SU-DHL-6 (cell line): ENCODE measurements at regions not wholly inside any gene's neighbourhood (a gene's known extent, or its start where the extent isn't known, plus 50 kb on each side); places are given as distances from the start of the nearest gene placed in this dataset.

Experiments used
- H2AFZ ChIP-seq: fragments of 200-600 bp; sonication (generic); 2 replicates; pipeline ENCODE4 v1.6.1; 2014; ENCODE audit warnings: low read depth, mild to moderate bottlenecking, moderate library complexity, mixed read lengths, antibody characterized with exemption, low read length; ENCODE audit not compliant: severe bottlenecking
- H3F3A ChIP-seq: fragments of 200-600 bp; shearing (Covaris generic); 2 replicates; pipeline ENCODE4 v1.6.0; 2016; ENCODE audit warnings: antibody characterized with exemption, mild to moderate bottlenecking; ENCODE audit not compliant: insufficient read depth
- H3K27ac ChIP-seq: fragments of 200-600 bp; sonication (generic); 2 replicates; pipeline ENCODE4 v1.5.1; 2016; ENCODE audit warnings: low read depth, mild to moderate bottlenecking, low read length, moderate library complexity, mixed read lengths
- H3K27me3 ChIP-seq: fragments of 200-600 bp; sonication (generic), shearing (Covaris generic); 2 replicates; pipeline ENCODE4 v1.6.0; 2014; ENCODE audit warnings: mild to moderate bottlenecking, low read length
- H3K36me3 ChIP-seq: fragments of 200-600 bp; sonication (generic); 2 replicates; pipeline ENCODE4 v1.6.1; 2014; ENCODE audit warnings: mild to moderate bottlenecking, low read length, mixed read lengths
- H3K4me2 ChIP-seq: fragments of 300-600, 200-600 bp; shearing (Covaris generic), sonication (generic); 2 replicates; pipeline ENCODE4 v1.6.0; 2014; ENCODE audit warnings: low read length, low read depth, mild to moderate bottlenecking; ENCODE audit not compliant: poor library complexity, severe bottlenecking
- H3K4me3 ChIP-seq: fragments of 200-600 bp; sonication (generic); 2 replicates; pipeline ENCODE4 v1.5.1; 2014; ENCODE audit warnings: antibody characterized with exemption, low read length, mild to moderate bottlenecking, mixed read lengths; ENCODE audit not compliant: insufficient read depth, poor library complexity, severe bottlenecking
- H3K79me2 ChIP-seq: fragments of 200-600 bp; sonication (generic); 2 replicates; pipeline ENCODE4 v1.6.1; 2014; ENCODE audit warnings: mild to moderate bottlenecking, low read length, moderate library complexity; ENCODE audit not compliant: insufficient read depth
- H3K9ac ChIP-seq: fragments of 200-600 bp; sonication (generic); 2 replicates; pipeline ENCODE4 v1.7.0; 2014; ENCODE audit warnings: mild to moderate bottlenecking, low read length
- H3K9me2 ChIP-seq: fragments of 200-600 bp; sonication (generic); replicated peaks from 2 replicates; pipeline ENCODE4 v1.6.1; 2014; ENCODE audit warnings: low read length; ENCODE audit not compliant: insufficient read depth
- H3K9me3 ChIP-seq: fragments of 200-600 bp; sonication (generic); 2 replicates; pipeline ENCODE4 v1.6.1; 2014; ENCODE audit warnings: low read length, mixed read lengths; ENCODE audit not compliant: insufficient read depth
- H4K20me1 ChIP-seq: fragments of 200-600 bp; sonication (generic); 2 replicates; pipeline ENCODE4 v1.6.1; 2014; ENCODE audit warnings: low read depth, mild to moderate bottlenecking, antibody characterized with exemption, low read length, moderate library complexity, mixed read lengths
- EZH2phosphoT487 ChIP-seq: fragments of 200-600 bp; sonication (generic), shearing (Covaris generic); conservative IDR thresholded peaks from 2 replicates; pipeline ENCODE4 v1.6.1; 2018; ENCODE audit warnings: mild to moderate bottlenecking, antibody characterized with exemption, low read length, moderate library complexity, mixed read lengths
- TF ChIP-seq, protein P1 (sequence below): fragments of 200-600 bp; sonication (generic); IDR thresholded peaks from one replicate; pipeline ENCODE4 v1.5.1; 2017; ENCODE audit warnings: antibody characterized with exemption, mild to moderate bottlenecking, low read length, moderate library complexity; ENCODE audit not compliant: insufficient read depth, poor library complexity, severe bottlenecking

DNA sequence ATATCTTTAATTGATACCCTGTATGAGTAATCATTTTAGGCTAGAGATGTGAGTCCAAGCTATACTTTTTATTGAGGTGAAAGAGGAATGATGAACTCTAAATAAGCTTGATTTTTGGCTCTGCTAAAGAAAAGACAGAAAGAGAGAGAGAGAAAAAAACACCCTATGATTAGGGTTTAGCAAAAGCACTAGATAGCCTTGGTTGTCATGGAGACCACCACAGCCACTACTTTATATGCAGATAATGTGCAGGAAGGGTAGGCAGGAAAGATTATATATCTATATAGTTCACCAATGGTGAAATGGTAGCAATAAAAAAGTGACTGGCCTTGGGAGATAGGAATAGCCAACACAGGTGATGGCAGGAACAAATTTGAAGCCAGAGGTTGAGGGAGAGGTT lies 69.9 kb upstream of the CAMK2D start:
- H3K9me3 ChIP-seq = no peaks in the 10 kb centered on the region
- H3K79me2 ChIP-seq = no peaks in the 10 kb centered on the region
- H4K20me1 ChIP-seq = no peaks in the 10 kb centered on the region
- H3K4me3 ChIP-seq = no peak overlapping the region
- no peaks in the 10 kb centered on the region for H3K9me2 ChIP-seq
- no peak overlapping the region for H3K9ac ChIP-seq
- H3F3A ChIP-seq = no peaks in the 10 kb centered on the region
- H2AFZ ChIP-seq = no peak overlapping the region
- H3K27me3 ChIP-seq = no peaks in the 10 kb centered on the region
- H3K4me2 ChIP-seq = no peak overlapping the region
- TF ChIP-seq, protein P1, sequence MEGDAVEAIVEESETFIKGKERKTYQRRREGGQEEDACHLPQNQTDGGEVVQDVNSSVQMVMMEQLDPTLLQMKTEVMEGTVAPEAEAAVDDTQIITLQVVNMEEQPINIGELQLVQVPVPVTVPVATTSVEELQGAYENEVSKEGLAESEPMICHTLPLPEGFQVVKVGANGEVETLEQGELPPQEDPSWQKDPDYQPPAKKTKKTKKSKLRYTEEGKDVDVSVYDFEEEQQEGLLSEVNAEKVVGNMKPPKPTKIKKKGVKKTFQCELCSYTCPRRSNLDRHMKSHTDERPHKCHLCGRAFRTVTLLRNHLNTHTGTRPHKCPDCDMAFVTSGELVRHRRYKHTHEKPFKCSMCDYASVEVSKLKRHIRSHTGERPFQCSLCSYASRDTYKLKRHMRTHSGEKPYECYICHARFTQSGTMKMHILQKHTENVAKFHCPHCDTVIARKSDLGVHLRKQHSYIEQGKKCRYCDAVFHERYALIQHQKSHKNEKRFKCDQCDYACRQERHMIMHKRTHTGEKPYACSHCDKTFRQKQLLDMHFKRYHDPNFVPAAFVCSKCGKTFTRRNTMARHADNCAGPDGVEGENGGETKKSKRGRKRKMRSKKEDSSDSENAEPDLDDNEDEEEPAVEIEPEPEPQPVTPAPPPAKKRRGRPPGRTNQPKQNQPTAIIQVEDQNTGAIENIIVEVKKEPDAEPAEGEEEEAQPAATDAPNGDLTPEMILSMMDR = no peak
- no peak for TF ChIP-seq EZH2phosphoT487
- H3K36me3 ChIP-seq = no peaks in the 10 kb centered on the region
- no peak overlapping the region for H3K27ac ChIP-seq

DNA sequence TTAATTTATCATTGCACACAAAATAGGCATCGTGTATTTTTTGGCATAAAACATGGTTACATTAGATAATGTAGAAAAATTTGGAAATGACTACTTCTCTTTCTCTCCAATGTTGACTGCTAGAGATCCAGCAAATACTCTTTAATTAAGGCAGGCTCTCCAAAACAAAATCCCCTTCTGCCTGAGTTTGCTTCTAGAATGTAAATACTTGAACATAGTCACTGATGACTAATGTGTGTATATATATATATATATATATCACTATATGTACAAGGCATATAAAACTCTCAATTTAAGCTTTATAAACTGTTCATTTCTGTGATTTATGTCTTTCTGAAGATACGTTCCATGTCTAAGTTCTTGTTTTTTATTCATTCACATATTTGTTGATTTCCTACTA lies 67.2 kb upstream of the CAMK2D start:
- Histone ChIP-seq H3F3A (no peaks in the 10 kb centered on the region), H3K4me2 (no peak overlapping the region), H3K27ac (no peak overlapping the region), H2AFZ (no peak overlapping the region), H3K27me3 (no peaks in the 10 kb centered on the region), H3K79me2 (no peaks in the 10 kb centered on the region), H3K9me3 (no peaks in the 10 kb centered on the region), H4K20me1 (no peaks in the 10 kb centered on the region), H3K9ac (no peak overlapping the region), H3K4me3 (no peak overlapping the region), H3K36me3 (no peaks in the 10 kb centered on the region), H3K9me2 (no peaks in the 10 kb centered on the region)
- no peak for TF ChIP-seq EZH2phosphoT487
- TF ChIP-seq, protein P1 = no peak

DNA sequence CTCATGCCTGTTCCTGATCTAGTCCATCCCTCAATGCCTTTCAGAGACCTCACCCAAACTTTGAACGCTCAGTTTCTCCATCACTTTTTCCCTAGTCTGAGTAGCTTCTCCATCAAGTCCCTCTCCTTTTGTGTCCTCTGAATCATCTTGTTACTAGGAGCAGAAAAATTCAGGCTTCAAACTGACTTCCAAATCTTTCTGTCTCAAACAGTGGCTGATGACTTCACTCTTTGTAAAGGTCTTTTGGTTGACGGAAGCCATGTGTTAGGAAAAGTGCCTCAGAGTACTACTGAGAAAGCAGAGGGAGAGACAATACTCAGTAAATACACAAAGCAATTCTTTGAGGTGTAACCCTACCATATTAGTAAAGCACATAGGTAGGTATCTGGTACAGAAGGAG lies 65.7 kb upstream of the CAMK2D start:
- no peak overlapping the region for H3K27ac ChIP-seq
- H3K9me2 ChIP-seq = no peaks in the 10 kb centered on the region

More for the DNA sequence above, 65.7 kb upstream of the CAMK2D start:
- H3K9ac ChIP-seq = no peak overlapping the region
- no peak overlapping the region for H3K4me2 ChIP-seq
- H3K4me3 ChIP-seq = no peak overlapping the region
- no peak overlapping the region for H2AFZ ChIP-seq
- H3K79me2 ChIP-seq = no peaks in the 10 kb centered on the region
- H4K20me1 ChIP-seq = no peaks in the 10 kb centered on the region
- TF ChIP-seq EZH2phosphoT487 = no peak
- TF ChIP-seq, protein P1 = no peak
- no peaks in the 10 kb centered on the region for H3K27me3 ChIP-seq
- no peaks in the 10 kb centered on the region for H3F3A ChIP-seq
- no peaks in the 10 kb centered on the region for H3K36me3 ChIP-seq
- no peaks in the 10 kb centered on the region for H3K9me3 ChIP-seq
